ENCODE measurements at regions not wholly inside any gene's neighbourhood (a gene's known extent, or its start where the extent isn't known, plus 50 kb on each side); places are given as distances from the start of the nearest gene placed in this dataset.

GRCh38 chr13:109840893-109841287, 54.5 kb upstream of the IRS2 start:
- TF ChIP-seq ZBTB33 (IDR thresholded peaks at IDR 0.05) (no peak), FOXA2 (IDR thresholded peaks at IDR 0.05) (no peak), REST (IDR thresholded peaks at IDR 0.05) (no peak), YY1 (IDR thresholded peaks at IDR 0.05) (no peak), RAD21 (IDR thresholded peaks at IDR 0.05) (no peak), HNF4A (conservative IDR thresholded peaks at IDR 0.05) (no peak), FOXA1 (IDR thresholded peaks at IDR 0.05) (no peak), RXRA (IDR thresholded peaks at IDR 0.05) (no peak), TAF1 (conservative IDR thresholded peaks at IDR 0.05) (no peak), NR2F2 (IDR thresholded peaks at IDR 0.05) (no peak), SP1 (IDR thresholded peaks at IDR 0.05) (no peak), HNF4G (IDR thresholded peaks at IDR 0.05) (no peak), ATF3 (IDR thresholded peaks at IDR 0.05) (no peak), JUND (IDR thresholded peaks at IDR 0.05) (no peak), GABPA (IDR thresholded peaks at IDR 0.05 in 1 of 2, conservative IDR thresholded peaks at IDR 0.05 in 1 of 2) (no peak), EGR1 (IDR thresholded peaks at IDR 0.05; ENCODE audit: low read depth in 2 of 2) (no peak)
- TF ChIP-seq, protein P1, sequence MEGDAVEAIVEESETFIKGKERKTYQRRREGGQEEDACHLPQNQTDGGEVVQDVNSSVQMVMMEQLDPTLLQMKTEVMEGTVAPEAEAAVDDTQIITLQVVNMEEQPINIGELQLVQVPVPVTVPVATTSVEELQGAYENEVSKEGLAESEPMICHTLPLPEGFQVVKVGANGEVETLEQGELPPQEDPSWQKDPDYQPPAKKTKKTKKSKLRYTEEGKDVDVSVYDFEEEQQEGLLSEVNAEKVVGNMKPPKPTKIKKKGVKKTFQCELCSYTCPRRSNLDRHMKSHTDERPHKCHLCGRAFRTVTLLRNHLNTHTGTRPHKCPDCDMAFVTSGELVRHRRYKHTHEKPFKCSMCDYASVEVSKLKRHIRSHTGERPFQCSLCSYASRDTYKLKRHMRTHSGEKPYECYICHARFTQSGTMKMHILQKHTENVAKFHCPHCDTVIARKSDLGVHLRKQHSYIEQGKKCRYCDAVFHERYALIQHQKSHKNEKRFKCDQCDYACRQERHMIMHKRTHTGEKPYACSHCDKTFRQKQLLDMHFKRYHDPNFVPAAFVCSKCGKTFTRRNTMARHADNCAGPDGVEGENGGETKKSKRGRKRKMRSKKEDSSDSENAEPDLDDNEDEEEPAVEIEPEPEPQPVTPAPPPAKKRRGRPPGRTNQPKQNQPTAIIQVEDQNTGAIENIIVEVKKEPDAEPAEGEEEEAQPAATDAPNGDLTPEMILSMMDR (IDR thresholded peaks at IDR 0.05; ENCODE audit: low read depth, low read length, missing input control) = no peak
- TF ChIP-seq, protein P2, sequence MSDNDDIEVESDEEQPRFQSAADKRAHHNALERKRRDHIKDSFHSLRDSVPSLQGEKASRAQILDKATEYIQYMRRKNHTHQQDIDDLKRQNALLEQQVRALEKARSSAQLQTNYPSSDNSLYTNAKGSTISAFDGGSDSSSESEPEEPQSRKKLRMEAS (IDR thresholded peaks at IDR 0.05) = no peak
- Histone ChIP-seq H3K27ac (ENCODE audit: low read depth in 1 of 2, low read length in 2 of 2) (no peak overlapping the region), H3K27me3 (ENCODE audit: control insufficient read depth in 4 of 4, insufficient read depth in 4 of 4, low read length in 3 of 4) (no peaks in the 10 kb centered on the region), H3K9me3 (ENCODE audit: control insufficient read depth in 4 of 4, low read length in 3 of 4) (no peaks in the 10 kb centered on the region), H3K4me3 (ENCODE audit: low read depth in 1 of 3, low read length in 3 of 3) (no peak overlapping the region), H3K36me3 (ENCODE audit: control insufficient read depth in 4 of 4, insufficient read depth in 3 of 4, low read depth in 1 of 4, low read length in 3 of 4) (no peaks in the 10 kb centered on the region), H3K9ac (ENCODE audit: low read depth in 1 of 2, low read length in 2 of 2) (no peak overlapping the region), H3K4me1 (ENCODE audit: control insufficient read depth in 4 of 4, insufficient read depth in 4 of 4, low read length in 3 of 4) (peaks cover 0 to 11% (median 2%) of the 10 kb centered on the region in 4 donors)
- DNase-seq (ENCODE audit: low spot score) = no peak
- 97% methylated on average over 4 of the region's 4 CpGs for WGBS
